HCT116 (cell line): ENCODE measurements at regions not wholly inside any gene's neighbourhood (a gene's known extent, or its start where the extent isn't known, plus 50 kb on each side); places are given as distances from the start of the nearest gene placed in this dataset.

Experiments used
- ATAC-seq: fragments of 200-7000 bp; cut with Tn5 transposase; 2 replicates; pipeline ENCODE4 v1.9.1; 2020; ENCODE audit warnings: mild to moderate bottlenecking, moderate library complexity
- BruUV-seq: library from RNA; stranded (reverse); fragments of 400-500 nt; replicated peaks from 2 replicates; lab custom pipeline; 2021; lab: Mats Ljungman, UMichigan
- CTCF ChIA-PET: fragments of 300-600 bp; sonication (Branson Sonifier 250); formaldehyde crosslinking; loops from one replicate; lab custom pipeline; 2021; ENCODE audit warnings: antibody characterized with exemption; lab: Charles Lee
- POLR2A ChIA-PET: fragments of 300-600, 350-600 bp; sonication (Branson Sonifier 250); formaldehyde crosslinking; loops from one replicate; lab custom pipeline; 2021; ENCODE audit warnings: antibody characterized with exemption; lab: Charles Lee
- RAD21 ChIA-PET, 2 experiments: fragments of 300-600 bp; sonication (Branson Sonifier 250); formaldehyde crosslinking; loops; one replicate each; lab custom pipeline; 2023; ENCODE audit warnings: low total read pairs in 2 of 2; ENCODE audit not compliant: uncharacterized antibody in 2 of 2, unreplicated experiment in 2 of 2, low non-redundant PET in 1 of 2; lab: Charles Lee
- DNase-seq: peaks from one replicate; pipeline ENCODE4 v3.0.0-alpha.2; 2010; ENCODE audit warnings: low read depth, low spot score
- H2AFZ ChIP-seq: fragments of 200-600 bp; shearing (Covaris generic), sonication (generic); 2 replicates; pipeline ENCODE4 v1.6.1; 2017; ENCODE audit warnings: low read depth, mixed run types, mixed read lengths, antibody characterized with exemption, low read length; ENCODE audit not compliant: poor library complexity, severe bottlenecking
- H3K27ac ChIP-seq: 2 replicates; pipeline ENCODE4 v1.5.1; 2012; ENCODE audit warnings: low read depth, low read length
- H3K27me3 ChIP-seq: fragments of 200-600 bp; sonication (generic); 2 replicates; pipeline ENCODE4 v1.6.1; 2016; ENCODE audit warnings: mixed run types, low read length, mixed read lengths; ENCODE audit not compliant: insufficient read depth
- H3K36me3 ChIP-seq, 2 experiments: fragments of 200-500 bp in 1 of 2; fragments of 200-600 bp in 1 of 2; sonication (Bioruptor generic) in 1 of 2; sonication (generic) in 1 of 2; 2 replicates each; pipeline versions ENCODE4 v1.5.1 to v1.6.1; 2014 to 2016; ENCODE audit warnings: low read length in 2 of 2, inconsistent platforms in 1 of 2, mixed read lengths in 1 of 2, mixed run types in 1 of 2; ENCODE audit not compliant: insufficient read depth in 2 of 2, control insufficient read depth in 1 of 2
- H3K4me1 ChIP-seq, 2 experiments: fragments of 200-600 bp in 1 of 2; sonication (generic) in 1 of 2; 2 replicates each; pipeline versions ENCODE4 v1.5.1 to v1.6.1; 2012 to 2017; ENCODE audit warnings: low read length in 2 of 2, inconsistent platforms in 1 of 2, mild to moderate bottlenecking in 1 of 2, mixed read lengths in 1 of 2, mixed run types in 1 of 2, moderate library complexity in 1 of 2; ENCODE audit not compliant: insufficient read depth in 2 of 2, control insufficient read depth in 1 of 2
- H3K4me2 ChIP-seq: fragments of 200-600 bp; sonication (generic); 2 replicates; pipeline ENCODE4 v1.6.1; 2017; ENCODE audit warnings: mixed run types, low read length, mixed read lengths
- H3K4me3 ChIP-seq, 2 experiments: fragments of 200-600 bp in 1 of 2; sonication (generic) in 1 of 2; replicated peaks in 1 of 2; 2 replicates each; pipeline ENCODE4 v1.5.1; 2011 to 2016; ENCODE audit warnings: low read length in 2 of 2, control low read depth in 1 of 2, low read depth in 1 of 2, mild to moderate bottlenecking in 1 of 2, mixed read lengths in 1 of 2, mixed run types in 1 of 2
- H3K79me2 ChIP-seq: fragments of 200-600 bp; sonication (generic); 2 replicates; pipeline ENCODE4 v1.6.1; 2017; ENCODE audit warnings: mild to moderate bottlenecking, mixed run types, low read length, moderate library complexity, mixed read lengths; ENCODE audit not compliant: insufficient read depth
- H3K9ac ChIP-seq: fragments of 200-600 bp; sonication (generic); 2 replicates; pipeline ENCODE4 v1.6.1; 2016; ENCODE audit warnings: low read length, mixed read lengths
- H3K9me2 ChIP-seq: fragments of 200-600 bp; sonication (generic), shearing (Covaris generic); 2 replicates; pipeline ENCODE4 v1.6.1; 2017; ENCODE audit warnings: mixed run types, mild to moderate bottlenecking, moderate library complexity; ENCODE audit not compliant: insufficient read depth
- H3K9me3 ChIP-seq, 2 experiments: fragments of 200-500 bp in 1 of 2; fragments of 200-600 bp in 1 of 2; sonication (Bioruptor generic) in 1 of 2; sonication (generic) in 1 of 2; 2 replicates each; pipeline ENCODE4 v1.6.1; 2014 to 2017; ENCODE audit warnings: low read length in 2 of 2, mixed read lengths in 2 of 2, inconsistent platforms in 1 of 2, low read depth in 1 of 2, mild to moderate bottlenecking in 1 of 2, mixed run types in 1 of 2, moderate library complexity in 1 of 2; ENCODE audit not compliant: control insufficient read depth in 1 of 2, insufficient read depth in 1 of 2
- H4K20me1 ChIP-seq: fragments of 200-600 bp; sonication (generic), shearing (Covaris generic); 2 replicates; pipeline ENCODE4 v1.6.1; 2017; ENCODE audit warnings: mixed run types, mild to moderate bottlenecking, moderate library complexity; ENCODE audit not compliant: insufficient read depth
- CBX3 ChIP-seq: IDR thresholded peaks from 2 replicates; pipeline ENCODE4 v1.6.1; 2012; ENCODE audit warnings: low read depth
- CEBPB ChIP-seq: IDR thresholded peaks from 2 replicates; pipeline ENCODE4 v1.6.1; 2012; ENCODE audit warnings: low read depth
- ELF1 ChIP-seq: IDR thresholded peaks from 2 replicates; pipeline ENCODE4 v1.6.1; 2012; ENCODE audit warnings: low read depth, borderline replicate concordance
- EZH2 ChIP-seq: fragments of 200-600 bp; sonication (generic); IDR thresholded peaks from 2 replicates; pipeline ENCODE4 v1.6.1; 2017; ENCODE audit warnings: antibody characterized with exemption, mixed run types
- EZH2phosphoT487 ChIP-seq: fragments of 200-600 bp; IDR thresholded peaks from 2 replicates; pipeline ENCODE4 v1.6.1; 2018; ENCODE audit warnings: antibody characterized with exemption, borderline replicate concordance
- JUND ChIP-seq: IDR thresholded peaks from 2 replicates; pipeline ENCODE4 v1.6.1; 2012
- MAX ChIP-seq: IDR thresholded peaks from 2 replicates; pipeline ENCODE4 v1.6.1; 2012
- POLR2AphosphoS5 ChIP-seq: IDR thresholded peaks from 2 replicates; pipeline ENCODE4 v1.6.1; 2011; ENCODE audit warnings: mild to moderate bottlenecking, low read depth, low read length, moderate library complexity
- RAD21 ChIP-seq: IDR thresholded peaks from 2 replicates; pipeline ENCODE4 v1.6.1; 2012; ENCODE audit warnings: low read depth, mild to moderate bottlenecking
- REST ChIP-seq: IDR thresholded peaks from 2 replicates; pipeline ENCODE4 v1.6.1; 2012; ENCODE audit warnings: low read depth
- SIN3A ChIP-seq: IDR thresholded peaks from 2 replicates; pipeline ENCODE4 v1.6.1; 2012; ENCODE audit warnings: low read depth
- SP1 ChIP-seq: IDR thresholded peaks from 2 replicates; pipeline ENCODE4 v1.6.1; 2012; ENCODE audit warnings: low read depth
- SRF ChIP-seq: IDR thresholded peaks from 2 replicates; pipeline ENCODE4 v1.6.1; 2012; ENCODE audit warnings: low read depth
- TCF7L2 ChIP-seq: IDR thresholded peaks from 2 replicates; pipeline ENCODE4 v1.7.0; 2011; ENCODE audit warnings: borderline replicate concordance, inconsistent platforms; ENCODE audit not compliant: insufficient read depth, insufficient read length; ENCODE audit errors: extremely low read depth
- YY1 ChIP-seq: IDR thresholded peaks from 2 replicates; pipeline ENCODE4 v1.6.1; 2011; ENCODE audit warnings: low read length, low read depth, moderate library complexity, mild to moderate bottlenecking; ENCODE audit not compliant: insufficient replicate concordance; ENCODE audit errors: extremely low read depth
- ZFX ChIP-seq: fragments of 450-650 bp; IDR thresholded peaks from 2 replicates; pipeline ENCODE4 v1.6.1; 2017
- intact Hi-C: fragments of 100-400 bp; cut with micrococcal nuclease; formaldehyde crosslinking; loops from 2 replicates; pipeline ENCODE4 v1.10.0; 2022

- Histone ChIP-seq H3K79me2 (no peaks in the 10 kb centered on the region), H3K9me3 (no peaks in the 10 kb centered on the region), H3K4me3 (no peak overlapping the region), H3K9me2 (no peaks in the 10 kb centered on the region), H3K36me3 (no peaks in the 10 kb centered on the region), H3K4me1 (peaks cover 0 to 5% of the 10 kb centered on the region in 2 experiments; a peak in 1 of 4 replicates), H3K9ac (no peak overlapping the region), H2AFZ (no peak overlapping the region), H3K27ac (no peak overlapping the region), H3K27me3 (peaks cover 22% of the 10 kb centered on the region), H3K4me2 (no peak overlapping the region), H4K20me1 (no peaks in the 10 kb centered on the region; the same call in 1 of the 2 replicates)
- no peak for ATAC-seq
- RAD21 ChIA-PET = no interaction called here
- no TSS peak for BruUV-seq
- intact Hi-C loops = no loop called here
- no peak for TF ChIP-seq YY1
- TF ChIP-seq EZH2 = no peak
- no peak for TF ChIP-seq MAX
- no peak for TF ChIP-seq JUND
- no peak for TF ChIP-seq SRF
- no peak for TF ChIP-seq ZFX
- TF ChIP-seq SP1 = no peak
- no peak for TF ChIP-seq TCF7L2
- TF ChIP-seq CEBPB = no peak
- POLR2A ChIA-PET = no interaction called here
- CTCF ChIA-PET = interaction anchor here (0.9 kb wide), 2 partner anchors 14 to 25 kb away, joined by 5 read pairs; no protein-coding TSS in a partner anchor
- DNase-seq = no peak
These were observed 51.5 kb upstream of the HTR2A start for GRCh38 chr13:46948338-46948737.

GRCh38 chr13:46947425-46948191, 50.8 kb upstream of the HTR2A start:
- ChIA-PET CTCF (no interaction called here), RAD21 (no interaction called here), POLR2A (no interaction called here)
- Histone ChIP-seq H3K27ac (no peak overlapping the region), H3K36me3 (no peaks in the 10 kb centered on the region), H3K79me2 (no peaks in the 10 kb centered on the region), H3K4me1 (peaks cover 0 to 5% of the 10 kb centered on the region in 2 experiments; a peak in 1 of 4 replicates), H2AFZ (no peak overlapping the region), H3K27me3 (peaks cover 22% of the 10 kb centered on the region), H3K4me2 (no peak overlapping the region), H3K9me2 (no peaks in the 10 kb centered on the region), H4K20me1 (no peaks in the 10 kb centered on the region; the same call in 1 of the 2 replicates), H3K4me3 (no peak overlapping the region), H3K9ac (no peak overlapping the region), H3K9me3 (no peaks in the 10 kb centered on the region)
- ATAC-seq = no peak
- intact Hi-C loops = no loop called here
- no peak for DNase-seq
- BruUV-seq = no TSS peak
- no peak for TF ChIP-seq POLR2AphosphoS5
- TF ChIP-seq REST = no peak
- no peak for TF ChIP-seq TCF7L2
- TF ChIP-seq CEBPB = no peak
- no peak for TF ChIP-seq ELF1
- TF ChIP-seq RAD21 = no peak
- no peak for TF ChIP-seq SIN3A
- no peak for TF ChIP-seq EZH2phosphoT487
- no peak for TF ChIP-seq CBX3
